GM21381 (cell line): ENCODE measurements at regions not wholly inside any gene's neighbourhood (a gene's known extent, or its start where the extent isn't known, plus 50 kb on each side); places are given as distances from the start of the nearest gene placed in this dataset.
"Not testable (repeated sequence)": the region's sequence is repeated elsewhere in the genome, so short reads cannot be mapped to it uniquely, and the experiment has no call there.

Experiments
- ATAC-seq: cut with Tn5 transposase; IDR thresholded peaks from one replicate; pipeline ENCODE4 v1.9.1; 2021; ENCODE audit warnings: mild to moderate bottlenecking, moderate library complexity; ENCODE audit not compliant: unreplicated experiment

DNA sequence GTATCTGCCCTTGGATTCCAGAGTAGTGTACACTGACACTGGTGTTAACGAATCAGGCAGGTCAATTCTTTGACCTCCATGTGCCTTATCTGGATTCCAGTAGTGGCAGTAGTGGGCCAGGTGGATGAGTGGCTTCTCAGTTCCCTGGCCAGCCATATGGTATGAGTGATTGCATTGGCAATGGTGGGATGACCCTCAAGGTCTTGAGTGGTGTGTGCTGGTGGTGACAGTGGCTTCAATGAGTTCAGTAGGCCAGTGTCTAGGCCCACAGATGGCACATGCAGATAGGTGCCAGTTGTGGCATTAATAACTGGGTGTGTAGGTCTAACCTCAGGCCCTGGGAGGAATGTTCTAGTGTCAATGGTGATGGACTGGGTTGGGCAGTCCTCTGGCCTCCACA is 674.1 kb upstream of the NXPH2 start:
- no peak for ATAC-seq

DNA sequence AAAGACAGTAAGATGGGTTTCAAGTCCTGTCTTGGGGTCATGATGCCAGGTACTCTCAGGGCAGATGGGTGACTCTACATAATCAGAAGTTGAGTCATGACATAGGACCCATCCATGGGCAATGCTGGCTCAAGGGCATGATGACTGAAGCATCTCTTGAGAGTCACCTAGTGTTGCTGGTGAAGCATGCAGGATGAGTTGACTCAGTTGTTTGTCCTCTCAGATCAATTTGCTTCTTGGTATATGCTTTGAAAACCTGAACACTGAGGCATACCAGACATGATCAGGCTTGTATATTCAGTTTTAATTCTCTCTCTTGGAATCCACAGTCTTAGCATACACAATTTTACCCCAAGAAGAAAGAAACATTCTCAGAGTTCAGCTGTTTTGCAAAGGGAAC is 658.9 kb upstream of the NXPH2 start:
- ATAC-seq, result no peak

DNA sequence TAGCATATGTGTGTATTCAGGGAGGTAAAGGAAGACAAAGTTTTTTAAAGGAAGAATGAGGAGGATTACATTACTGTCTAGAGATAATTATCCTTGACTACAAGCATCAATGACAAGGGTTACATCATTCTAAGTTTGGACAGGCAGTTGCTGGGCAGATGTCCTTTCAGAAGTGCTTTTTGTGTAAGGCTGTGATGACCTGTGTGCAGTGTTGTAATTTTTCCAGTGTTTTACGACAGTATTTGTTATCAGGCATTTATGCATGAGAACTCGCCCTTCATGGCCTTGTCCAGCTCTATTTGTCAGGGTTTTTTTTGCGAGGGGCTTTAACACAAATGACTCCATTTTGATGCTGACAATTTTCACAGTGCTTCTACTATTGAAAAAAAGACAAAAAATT is 658.3 kb upstream of the NXPH2 start:
- no peak for ATAC-seq

DNA sequence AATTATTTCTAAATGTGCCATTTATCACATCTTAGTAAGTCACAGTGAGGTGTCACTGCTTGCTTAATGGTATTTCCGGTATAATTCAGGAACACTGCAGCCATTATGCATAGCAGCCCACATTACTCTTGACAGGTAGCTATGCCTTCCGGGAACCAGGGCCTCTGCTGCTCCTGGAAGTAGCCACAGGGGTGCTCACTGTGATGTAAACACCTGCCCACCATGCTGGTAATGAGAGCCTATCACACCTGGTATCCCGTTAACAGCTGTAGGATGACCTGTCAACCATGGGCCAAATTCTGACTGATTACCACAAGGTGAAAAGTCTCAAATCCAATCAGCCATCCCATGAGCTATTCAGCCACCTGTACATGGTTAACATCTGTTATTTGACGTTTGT is 647.0 kb upstream of the NXPH2 start:
- no peak for ATAC-seq

DNA sequence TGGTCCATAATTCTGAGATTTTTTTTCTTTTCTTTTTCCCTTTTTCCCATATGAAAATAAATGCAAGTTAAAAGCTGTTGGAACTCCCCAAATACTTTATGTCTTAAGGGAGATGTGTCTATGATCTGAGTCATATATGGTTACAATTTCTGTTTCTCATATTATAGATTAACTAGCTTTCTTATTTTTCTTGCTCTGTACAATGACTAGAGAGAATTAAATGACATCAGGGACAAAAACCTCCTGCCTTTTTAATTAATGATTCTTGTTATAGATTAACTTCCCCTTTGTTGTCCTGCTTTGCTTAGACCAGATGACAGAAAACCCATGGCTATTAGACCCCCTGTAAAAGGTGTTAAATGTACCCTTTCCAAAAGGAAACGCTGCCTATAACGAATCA is 643.9 kb upstream of the NXPH2 start:
- no peak for ATAC-seq

DNA sequence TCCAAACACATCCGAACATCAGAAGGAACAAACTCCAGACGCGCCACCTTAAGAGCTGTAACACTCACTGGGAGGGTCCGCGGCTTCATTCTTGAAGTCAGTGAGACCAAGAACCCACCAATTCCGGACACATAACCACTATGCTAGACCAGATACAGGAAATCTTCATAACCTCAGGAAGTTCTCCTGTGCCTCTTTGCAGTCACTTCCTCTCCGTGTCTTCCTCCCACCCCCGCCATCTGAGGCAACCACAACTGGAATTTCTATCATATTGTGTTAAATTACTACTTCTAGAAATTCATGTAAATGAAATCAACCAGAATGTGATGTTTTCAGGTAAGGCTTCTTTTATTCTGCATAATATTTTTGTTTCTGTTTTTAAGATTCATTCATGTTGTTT is 631.0 kb upstream of the NXPH2 start:
- ATAC-seq, result no peak

DNA sequence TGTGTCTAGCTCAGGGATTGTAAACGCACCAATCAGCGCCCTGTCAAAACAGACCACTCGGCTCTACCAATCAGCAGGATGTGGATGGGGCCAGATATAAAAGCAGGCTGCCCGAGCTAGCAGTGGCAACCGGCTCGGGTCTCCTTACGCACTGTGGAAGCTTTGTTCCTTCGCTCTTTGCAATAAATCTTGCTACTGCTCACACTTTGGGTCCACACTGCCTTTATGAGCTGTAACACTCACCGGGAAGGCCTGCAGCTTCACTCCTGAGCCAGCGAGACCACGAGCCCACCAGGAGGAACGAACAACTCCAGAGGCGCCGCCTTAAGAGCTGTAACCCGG is 630.6 kb upstream of the NXPH2 start:
- ATAC-seq, result not testable (repeated sequence)

DNA sequence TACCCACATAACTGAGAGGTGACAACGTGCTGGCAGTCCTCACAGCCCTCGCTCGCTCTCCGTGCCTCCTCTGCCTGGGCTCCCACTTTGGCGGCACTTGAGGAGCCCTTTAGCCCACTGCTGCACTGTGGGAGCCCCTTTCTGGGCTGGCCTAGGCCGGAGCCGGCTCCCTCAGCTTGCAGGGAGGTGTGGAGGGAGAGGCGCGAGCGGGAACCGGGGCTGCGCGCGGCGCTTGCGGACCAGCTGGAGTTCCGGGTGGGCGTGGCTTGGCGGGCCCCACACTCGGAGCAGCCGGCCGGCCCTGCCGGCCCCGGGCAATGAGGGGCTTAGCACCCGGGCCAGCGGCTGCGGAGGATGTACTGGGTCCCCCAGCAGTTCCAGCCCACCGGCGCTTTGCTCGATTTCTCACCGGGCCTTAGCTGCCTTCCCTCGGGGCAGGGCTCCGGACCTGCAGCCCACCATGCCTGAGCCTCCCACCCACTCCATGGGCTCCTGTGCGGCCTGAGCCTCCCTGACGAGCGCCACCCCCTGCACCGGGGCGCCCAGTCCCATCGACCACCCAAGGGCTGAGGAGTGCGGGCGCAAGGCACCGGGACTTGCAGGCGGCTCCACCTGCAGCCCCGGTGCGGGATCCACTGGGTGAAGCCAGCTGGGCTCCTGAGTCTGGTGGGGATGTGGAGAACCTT is 630.1 kb upstream of the NXPH2 start:
- ATAC-seq, result not testable (repeated sequence)

DNA sequence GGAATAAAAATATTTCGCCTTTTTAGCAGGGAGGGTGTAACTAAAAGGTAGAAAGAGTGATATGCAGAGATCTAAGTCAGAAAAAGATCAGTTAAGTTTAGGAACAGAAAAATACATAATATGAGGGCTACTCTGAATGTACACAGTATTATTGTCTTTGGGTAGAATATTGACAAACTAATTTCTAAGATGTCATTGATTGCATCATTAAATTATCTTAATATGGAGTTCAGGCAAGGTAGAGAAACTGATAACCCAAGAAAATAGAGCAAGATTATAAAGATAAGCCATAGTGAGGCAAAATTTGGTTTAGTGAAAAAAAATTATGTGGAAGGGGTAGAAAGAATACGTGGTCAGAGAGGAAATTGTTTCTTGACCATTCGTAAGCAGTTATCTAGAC is 629.0 kb upstream of the NXPH2 start:
- ATAC-seq, result no peak

DNA sequence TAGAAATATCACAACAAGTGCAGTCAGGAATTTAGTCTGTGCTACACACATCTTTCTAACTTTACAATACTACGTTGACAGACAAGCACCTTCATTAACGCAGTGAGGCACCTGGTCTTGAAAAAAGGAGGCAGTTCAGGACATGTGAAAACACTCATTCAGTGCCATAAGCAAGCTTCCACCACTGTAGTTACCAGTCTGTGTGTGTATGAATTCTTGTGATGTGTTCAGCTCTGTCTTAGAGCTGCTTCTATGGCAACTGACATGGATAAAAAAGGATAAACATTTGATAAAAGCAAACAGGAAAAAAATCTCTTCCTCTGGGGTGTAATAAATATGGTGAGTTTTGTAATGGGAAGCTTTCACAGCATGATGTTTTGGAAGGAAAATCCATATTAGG is 623.8 kb upstream of the NXPH2 start:
- no peak for ATAC-seq

DNA sequence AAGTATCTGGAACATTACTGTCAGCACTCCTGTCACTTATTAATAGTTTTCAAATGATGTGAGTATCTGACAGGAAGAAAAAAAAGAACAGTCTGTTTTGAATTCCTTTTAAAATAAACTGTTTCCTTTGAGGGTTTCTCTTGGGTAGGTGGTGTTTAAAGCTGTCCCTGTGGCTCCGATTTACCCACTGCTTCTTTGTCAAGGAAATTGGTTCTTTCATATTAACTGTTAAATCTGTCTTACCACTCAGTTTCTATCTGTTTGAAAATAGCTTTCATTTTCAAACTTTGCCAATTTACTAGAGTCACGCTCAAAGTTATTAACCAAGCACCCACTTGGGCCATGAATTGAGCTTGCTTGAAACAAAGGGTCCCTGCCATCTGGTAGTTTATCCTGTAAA is 614.6 kb upstream of the NXPH2 start:
- ATAC-seq, result no peak

DNA sequence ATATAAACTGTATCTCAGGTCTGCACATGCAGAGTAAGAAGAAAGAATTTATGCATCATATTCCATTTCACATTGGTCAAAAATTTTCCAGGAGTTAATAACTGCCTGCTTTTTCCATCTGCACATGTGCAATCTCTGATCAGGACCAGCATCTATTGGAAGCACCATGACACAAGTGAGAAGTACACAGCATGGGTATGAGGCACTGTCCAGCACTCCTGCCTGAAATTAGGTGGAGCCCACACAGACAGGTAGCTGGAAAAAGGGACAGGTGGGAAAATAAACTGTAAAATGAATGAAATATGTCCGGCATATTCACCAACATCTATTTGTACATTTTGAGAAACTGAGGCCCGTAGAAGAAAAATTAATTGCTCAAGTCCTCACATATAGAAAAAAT is 609.2 kb upstream of the NXPH2 start:
- no peak for ATAC-seq

DNA sequence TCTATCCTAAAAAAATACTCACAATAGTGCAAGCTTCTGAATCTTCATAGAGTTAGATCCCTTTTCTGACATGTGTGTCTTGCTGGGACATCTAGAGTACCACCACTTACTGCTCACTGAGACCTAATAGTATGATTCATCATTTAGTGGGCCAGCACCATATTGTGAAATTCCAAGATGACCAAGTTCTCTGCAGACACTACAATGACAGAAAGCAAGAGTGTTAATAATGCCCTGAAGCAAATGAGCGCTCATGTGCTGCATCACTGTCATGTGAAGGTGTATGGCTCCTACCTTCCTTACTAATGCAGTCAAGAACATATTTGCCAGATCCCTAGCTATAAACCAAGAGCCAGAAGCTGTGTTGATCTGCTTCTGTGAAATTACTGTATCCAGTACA is 606.2 kb upstream of the NXPH2 start:
- no peak for ATAC-seq

DNA sequence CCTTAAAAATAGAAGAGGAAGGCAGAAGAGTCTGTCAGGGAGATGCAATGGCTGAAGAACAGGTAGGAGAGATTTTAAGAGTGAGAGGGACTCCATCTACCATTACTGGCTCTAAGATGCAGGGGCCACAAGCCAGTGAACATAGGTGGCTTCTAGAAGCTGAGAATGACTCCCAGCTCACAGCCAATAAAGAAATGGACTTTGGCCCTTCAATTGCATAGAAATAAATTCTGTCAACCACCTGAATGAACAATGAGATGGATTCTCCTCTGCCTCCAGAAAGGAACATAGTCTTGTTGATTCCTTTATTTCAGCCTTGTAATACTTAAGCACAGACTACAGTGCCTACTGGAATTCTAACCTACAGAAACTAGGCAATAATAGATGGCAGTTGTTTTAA is 603.3 kb upstream of the NXPH2 start:
- no peak for ATAC-seq

DNA sequence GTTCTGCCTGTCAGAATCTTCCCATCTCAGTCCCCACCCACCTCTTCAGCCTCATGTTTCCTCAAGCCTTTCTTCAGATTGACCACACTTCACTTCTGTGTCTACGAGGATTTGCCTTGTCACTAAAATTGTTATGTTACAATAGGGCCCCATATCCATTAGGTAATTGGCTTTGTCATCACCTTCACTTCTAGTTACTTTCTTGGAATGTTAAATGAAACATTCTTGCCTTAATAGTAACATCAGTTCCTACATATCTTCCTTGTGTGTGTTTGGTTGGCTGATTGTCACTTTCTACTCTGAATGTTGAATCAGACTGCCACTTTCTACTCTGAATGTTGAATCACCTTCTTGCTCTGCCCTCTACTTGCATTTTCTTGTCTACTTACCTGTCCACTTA is 599.9 kb upstream of the NXPH2 start:
- no peak for ATAC-seq

DNA sequence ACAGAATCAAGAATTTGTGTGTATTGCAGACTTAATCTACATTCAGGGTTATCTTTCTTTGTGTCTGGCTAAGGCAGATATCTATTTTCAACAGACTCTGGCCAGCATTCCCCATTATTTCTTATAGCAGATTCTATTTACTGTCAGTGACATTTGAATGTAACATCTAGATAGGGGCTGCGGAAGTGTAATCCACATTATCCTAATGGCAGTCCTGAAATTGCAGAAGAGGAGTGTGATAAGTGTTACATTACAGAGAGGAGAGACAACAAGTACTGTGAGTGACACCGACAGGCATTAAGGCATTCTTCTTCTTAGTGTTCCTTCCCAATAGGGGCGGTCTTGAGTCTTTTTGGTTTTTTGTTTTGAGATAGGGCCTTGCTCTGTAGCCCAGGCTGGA is 598.2 kb upstream of the NXPH2 start:
- no peak for ATAC-seq

DNA sequence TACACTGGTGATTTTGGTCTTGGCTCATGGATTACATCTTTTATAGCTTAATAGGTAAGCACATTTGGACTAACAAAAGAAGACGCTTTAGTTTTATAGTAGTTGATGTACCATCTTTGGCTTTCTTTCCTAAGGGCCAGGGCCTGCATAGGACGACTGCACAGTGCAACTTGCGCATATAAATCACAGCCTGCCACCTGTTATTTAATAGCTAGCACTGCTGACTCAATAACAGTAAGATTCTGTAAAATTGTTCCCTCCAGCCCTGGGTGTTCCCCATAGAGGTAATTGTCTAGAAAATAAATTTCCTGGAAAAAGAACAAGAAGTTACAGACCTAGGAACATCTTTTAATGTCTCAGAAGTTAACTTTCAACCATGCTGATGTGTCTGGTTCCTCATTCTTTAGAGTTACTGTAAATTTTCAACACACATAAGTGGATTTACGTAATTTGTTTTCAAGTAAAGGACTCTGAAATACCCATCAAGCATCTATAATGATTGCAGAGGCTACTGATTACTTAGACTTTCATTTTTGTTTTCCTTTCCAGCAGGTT is 594.2 kb upstream of the NXPH2 start:
- no peak for ATAC-seq

DNA sequence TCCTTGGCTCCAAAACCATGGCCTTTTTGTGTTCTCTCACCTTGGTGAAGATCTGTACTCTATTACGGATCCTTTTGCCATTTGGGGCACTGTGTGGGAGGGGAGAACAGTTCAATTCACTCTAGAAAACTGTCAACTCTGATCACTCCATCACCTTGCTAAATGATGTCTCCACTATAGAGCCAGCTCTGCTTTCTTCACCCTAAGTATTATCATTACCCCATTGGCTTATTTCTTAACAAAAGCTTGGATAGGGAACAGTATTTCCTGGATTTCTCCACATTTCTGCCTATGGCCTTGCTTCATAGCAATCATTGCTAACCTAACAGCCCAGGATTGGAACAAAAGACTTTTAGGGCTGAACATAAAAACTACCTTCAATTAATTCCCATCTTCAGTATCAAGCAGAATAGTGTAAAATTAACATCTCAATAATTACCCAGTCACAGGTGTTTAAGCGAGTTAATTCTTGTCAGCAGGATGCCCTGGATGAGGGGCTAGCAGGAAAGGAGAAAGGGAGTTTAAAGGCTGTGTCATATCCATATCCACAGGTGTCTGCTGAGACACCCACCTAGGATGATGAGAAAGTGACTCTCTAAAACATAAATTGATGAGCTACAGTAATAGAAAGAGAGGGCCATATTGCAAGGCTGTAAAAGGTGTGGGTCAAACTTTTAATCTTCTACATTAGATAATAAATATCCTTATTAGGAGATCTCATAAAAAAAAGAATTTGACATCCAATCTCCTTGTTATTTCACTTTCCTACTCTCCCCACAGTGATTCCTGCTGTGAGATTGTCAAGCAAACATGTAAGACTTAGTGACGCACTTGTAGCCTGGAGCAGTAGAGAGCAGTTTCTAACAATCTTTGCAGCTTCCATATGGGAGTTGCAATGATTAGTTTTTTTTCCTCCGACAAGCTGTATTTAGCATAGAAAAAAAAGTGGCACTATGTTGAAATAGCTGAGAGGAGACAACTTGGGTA is 589.5 kb upstream of the NXPH2 start:
- no peak for ATAC-seq

DNA sequence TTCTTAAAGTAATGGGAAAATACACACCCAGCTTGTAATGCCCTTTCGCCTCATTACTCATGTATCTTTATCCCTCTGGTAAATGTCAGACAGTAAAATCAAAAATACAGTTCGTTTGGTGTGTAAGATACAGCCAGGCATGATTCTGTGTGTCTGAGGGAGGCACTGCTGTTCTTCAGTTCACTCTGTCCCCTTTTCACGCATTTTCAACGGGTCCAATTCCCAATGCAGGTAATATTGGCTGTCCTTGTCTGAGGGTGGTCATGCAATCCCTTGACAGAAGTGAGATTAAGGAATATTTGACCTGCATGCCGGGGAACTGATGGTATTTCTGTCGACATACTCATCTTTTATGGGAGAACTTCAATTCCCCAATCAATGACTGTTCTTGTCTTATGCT is 587.2 kb upstream of the NXPH2 start:
- ATAC-seq, result no peak

DNA sequence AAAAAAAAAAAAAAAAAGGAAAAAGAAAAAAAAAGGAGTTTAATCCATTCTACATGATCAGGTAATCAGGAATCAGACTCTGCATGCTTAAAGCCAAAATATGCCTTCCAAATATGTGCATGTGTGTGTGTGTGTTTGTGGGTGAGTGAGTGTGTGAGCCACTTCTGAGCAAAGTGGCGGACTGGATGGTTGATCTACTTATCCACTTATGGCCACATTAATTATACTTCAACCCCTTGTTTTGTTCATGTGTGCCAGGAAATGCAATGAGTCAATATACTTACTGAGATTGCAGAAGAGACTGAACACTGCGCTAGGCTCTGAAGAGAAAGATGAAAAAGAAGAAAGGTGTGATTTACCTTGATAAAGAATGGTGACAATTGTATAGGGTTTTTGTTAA is 586.5 kb upstream of the NXPH2 start:
- ATAC-seq, result no peak

DNA sequence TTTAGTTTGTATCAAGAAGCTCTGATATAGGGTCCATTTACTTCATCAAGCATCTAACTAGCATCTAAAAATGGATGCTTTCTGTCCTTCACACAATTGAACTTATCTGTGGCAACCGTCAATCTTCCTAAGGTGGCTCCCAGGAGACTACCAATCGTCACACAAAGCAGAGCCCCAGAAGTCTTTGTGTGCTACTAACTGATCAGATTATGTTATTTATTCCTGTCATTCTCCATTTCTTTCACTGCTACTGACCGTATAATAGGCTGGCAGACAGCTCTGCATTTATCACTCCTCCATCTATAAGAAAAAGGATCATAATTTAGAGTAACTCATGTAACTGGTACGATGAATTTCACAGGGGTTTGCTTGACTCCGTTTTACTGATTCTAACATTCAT is 585.0 kb upstream of the NXPH2 start:
- ATAC-seq, result no peak

DNA sequence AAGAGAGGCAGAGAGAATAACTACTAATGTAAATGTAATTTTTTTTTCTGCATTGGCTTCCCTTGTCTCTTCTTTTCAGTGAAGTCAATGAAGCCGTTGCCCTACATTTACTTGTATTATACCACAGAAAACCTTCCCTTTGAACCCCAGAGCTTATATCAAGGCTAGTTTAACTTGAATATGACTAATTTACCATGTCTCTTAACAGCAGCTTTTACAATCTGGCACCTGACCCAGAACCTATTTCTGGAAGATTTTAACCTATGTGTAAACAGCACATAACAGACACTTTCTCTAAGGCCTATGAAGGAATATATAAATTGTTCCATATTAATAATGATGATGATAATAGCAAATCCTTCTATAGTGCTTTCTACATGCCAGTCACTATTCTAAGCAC is 580.5 kb upstream of the NXPH2 start:
- no peak for ATAC-seq
